HCT116 (cell line): ENCODE measurements at regions not wholly inside any gene's neighbourhood (a gene's known extent, or its start where the extent isn't known, plus 50 kb on each side); places are given as distances from the start of the nearest gene placed in this dataset.

Experiments used
- ATAC-seq: fragments of 200-7000 bp; cut with Tn5 transposase; 2 replicates; pipeline ENCODE4 v1.9.1; 2020; ENCODE audit warnings: mild to moderate bottlenecking, moderate library complexity
- BruUV-seq: library from RNA; stranded (reverse); fragments of 400-500 nt; replicated peaks from 2 replicates; lab custom pipeline; 2021; lab: Mats Ljungman, UMichigan
- CTCF ChIA-PET: fragments of 300-600 bp; sonication (Branson Sonifier 250); formaldehyde crosslinking; loops from one replicate; lab custom pipeline; 2021; ENCODE audit warnings: antibody characterized with exemption; lab: Charles Lee
- POLR2A ChIA-PET: fragments of 300-600, 350-600 bp; sonication (Branson Sonifier 250); formaldehyde crosslinking; loops from one replicate; lab custom pipeline; 2021; ENCODE audit warnings: antibody characterized with exemption; lab: Charles Lee
- RAD21 ChIA-PET, 2 experiments: fragments of 300-600 bp; sonication (Branson Sonifier 250); formaldehyde crosslinking; loops; one replicate each; lab custom pipeline; 2023; ENCODE audit warnings: low total read pairs in 2 of 2; ENCODE audit not compliant: uncharacterized antibody in 2 of 2, unreplicated experiment in 2 of 2, low non-redundant PET in 1 of 2; lab: Charles Lee
- DNase-seq: peaks from one replicate; pipeline ENCODE4 v3.0.0-alpha.2; 2010; ENCODE audit warnings: low read depth, low spot score
- H2AFZ ChIP-seq: fragments of 200-600 bp; shearing (Covaris generic), sonication (generic); 2 replicates; pipeline ENCODE4 v1.6.1; 2017; ENCODE audit warnings: low read depth, mixed run types, mixed read lengths, antibody characterized with exemption, low read length; ENCODE audit not compliant: poor library complexity, severe bottlenecking
- H3K27ac ChIP-seq: 2 replicates; pipeline ENCODE4 v1.5.1; 2012; ENCODE audit warnings: low read depth, low read length
- H3K27me3 ChIP-seq: fragments of 200-600 bp; sonication (generic); 2 replicates; pipeline ENCODE4 v1.6.1; 2016; ENCODE audit warnings: mixed run types, low read length, mixed read lengths; ENCODE audit not compliant: insufficient read depth
- H3K36me3 ChIP-seq, 2 experiments: fragments of 200-500 bp in 1 of 2; fragments of 200-600 bp in 1 of 2; sonication (Bioruptor generic) in 1 of 2; sonication (generic) in 1 of 2; 2 replicates each; pipeline versions ENCODE4 v1.5.1 to v1.6.1; 2014 to 2016; ENCODE audit warnings: low read length in 2 of 2, inconsistent platforms in 1 of 2, mixed read lengths in 1 of 2, mixed run types in 1 of 2; ENCODE audit not compliant: insufficient read depth in 2 of 2, control insufficient read depth in 1 of 2
- H3K4me1 ChIP-seq, 2 experiments: fragments of 200-600 bp in 1 of 2; sonication (generic) in 1 of 2; 2 replicates each; pipeline versions ENCODE4 v1.5.1 to v1.6.1; 2012 to 2017; ENCODE audit warnings: low read length in 2 of 2, inconsistent platforms in 1 of 2, mild to moderate bottlenecking in 1 of 2, mixed read lengths in 1 of 2, mixed run types in 1 of 2, moderate library complexity in 1 of 2; ENCODE audit not compliant: insufficient read depth in 2 of 2, control insufficient read depth in 1 of 2
- H3K4me2 ChIP-seq: fragments of 200-600 bp; sonication (generic); 2 replicates; pipeline ENCODE4 v1.6.1; 2017; ENCODE audit warnings: mixed run types, low read length, mixed read lengths
- H3K4me3 ChIP-seq, 2 experiments: fragments of 200-600 bp in 1 of 2; sonication (generic) in 1 of 2; replicated peaks in 1 of 2; 2 replicates each; pipeline ENCODE4 v1.5.1; 2011 to 2016; ENCODE audit warnings: low read length in 2 of 2, control low read depth in 1 of 2, low read depth in 1 of 2, mild to moderate bottlenecking in 1 of 2, mixed read lengths in 1 of 2, mixed run types in 1 of 2
- H3K79me2 ChIP-seq: fragments of 200-600 bp; sonication (generic); 2 replicates; pipeline ENCODE4 v1.6.1; 2017; ENCODE audit warnings: mild to moderate bottlenecking, mixed run types, low read length, moderate library complexity, mixed read lengths; ENCODE audit not compliant: insufficient read depth
- H3K9ac ChIP-seq: fragments of 200-600 bp; sonication (generic); 2 replicates; pipeline ENCODE4 v1.6.1; 2016; ENCODE audit warnings: low read length, mixed read lengths
- H3K9me2 ChIP-seq: fragments of 200-600 bp; sonication (generic), shearing (Covaris generic); 2 replicates; pipeline ENCODE4 v1.6.1; 2017; ENCODE audit warnings: mixed run types, mild to moderate bottlenecking, moderate library complexity; ENCODE audit not compliant: insufficient read depth
- H3K9me3 ChIP-seq, 2 experiments: fragments of 200-500 bp in 1 of 2; fragments of 200-600 bp in 1 of 2; sonication (Bioruptor generic) in 1 of 2; sonication (generic) in 1 of 2; 2 replicates each; pipeline ENCODE4 v1.6.1; 2014 to 2017; ENCODE audit warnings: low read length in 2 of 2, mixed read lengths in 2 of 2, inconsistent platforms in 1 of 2, low read depth in 1 of 2, mild to moderate bottlenecking in 1 of 2, mixed run types in 1 of 2, moderate library complexity in 1 of 2; ENCODE audit not compliant: control insufficient read depth in 1 of 2, insufficient read depth in 1 of 2
- H4K20me1 ChIP-seq: fragments of 200-600 bp; sonication (generic), shearing (Covaris generic); 2 replicates; pipeline ENCODE4 v1.6.1; 2017; ENCODE audit warnings: mixed run types, mild to moderate bottlenecking, moderate library complexity; ENCODE audit not compliant: insufficient read depth
- ATF3 ChIP-seq: IDR thresholded peaks from 2 replicates; pipeline ENCODE4 v1.6.1; 2012
- CBX3 ChIP-seq: IDR thresholded peaks from 2 replicates; pipeline ENCODE4 v1.6.1; 2012; ENCODE audit warnings: low read depth
- CEBPB ChIP-seq: IDR thresholded peaks from 2 replicates; pipeline ENCODE4 v1.6.1; 2012; ENCODE audit warnings: low read depth
- EGR1 ChIP-seq: IDR thresholded peaks from 2 replicates; pipeline ENCODE4 v1.6.1; 2012; ENCODE audit warnings: low read depth
- ELF1 ChIP-seq: IDR thresholded peaks from 2 replicates; pipeline ENCODE4 v1.6.1; 2012; ENCODE audit warnings: low read depth, borderline replicate concordance
- FOSL1 ChIP-seq: IDR thresholded peaks from 2 replicates; pipeline ENCODE4 v1.6.1; 2012; ENCODE audit warnings: low read depth
- JUND ChIP-seq: IDR thresholded peaks from 2 replicates; pipeline ENCODE4 v1.6.1; 2012
- MAX ChIP-seq: IDR thresholded peaks from 2 replicates; pipeline ENCODE4 v1.6.1; 2012
- POLR2A ChIP-seq: IDR thresholded peaks from 2 replicates; pipeline ENCODE4 v1.7.0; 2011; ENCODE audit warnings: borderline replicate concordance; ENCODE audit not compliant: insufficient read depth, insufficient read length; ENCODE audit errors: extremely low read depth
- RAD21 ChIP-seq: IDR thresholded peaks from 2 replicates; pipeline ENCODE4 v1.6.1; 2012; ENCODE audit warnings: low read depth, mild to moderate bottlenecking
- REST ChIP-seq: IDR thresholded peaks from 2 replicates; pipeline ENCODE4 v1.6.1; 2012; ENCODE audit warnings: low read depth
- SP1 ChIP-seq: IDR thresholded peaks from 2 replicates; pipeline ENCODE4 v1.6.1; 2012; ENCODE audit warnings: low read depth
- YY1 ChIP-seq: IDR thresholded peaks from 2 replicates; pipeline ENCODE4 v1.6.1; 2011; ENCODE audit warnings: low read length, low read depth, moderate library complexity, mild to moderate bottlenecking; ENCODE audit not compliant: insufficient replicate concordance; ENCODE audit errors: extremely low read depth
- ZBTB33 ChIP-seq: IDR thresholded peaks from 2 replicates; pipeline ENCODE4 v1.6.1; 2011; ENCODE audit warnings: mild to moderate bottlenecking, low read length, moderate library complexity; ENCODE audit not compliant: insufficient replicate concordance; ENCODE audit errors: extremely low read depth
- ZFX ChIP-seq: fragments of 450-650 bp; IDR thresholded peaks from 2 replicates; pipeline ENCODE4 v1.6.1; 2017
- ZNF274 ChIP-seq: fragments of 200-500 bp; sonication (Bioruptor generic); IDR thresholded peaks from 2 replicates; pipeline ENCODE4 v1.6.1; 2014; ENCODE audit warnings: mild to moderate bottlenecking, low read depth, low read length, inconsistent platforms
- intact Hi-C: fragments of 100-400 bp; cut with micrococcal nuclease; formaldehyde crosslinking; loops from 2 replicates; pipeline ENCODE4 v1.10.0; 2022

- H3K4me1 ChIP-seq, result no peaks in the 10 kb centered on the region
- H3K9me3 ChIP-seq, result peaks cover 14 to 16% of the 10 kb centered on the region in 2 experiments; a peak in 3 of 4 replicates
- intact Hi-C loops, result no loop called here
- no peaks in the 10 kb centered on the region for H4K20me1 ChIP-seq
- ChIA-PET POLR2A (no interaction called here), CTCF (no interaction called here), RAD21 (no interaction called here)
- no peaks in the 10 kb centered on the region for H3K27me3 ChIP-seq
- DNase-seq (no peak), ATAC-seq (no peak)
- no peak overlapping the region for H3K27ac ChIP-seq
- H3K9me2 ChIP-seq, result no peaks in the 10 kb centered on the region
- no peak overlapping the region for H3K4me2 ChIP-seq
- H3K9ac ChIP-seq, result no peak overlapping the region
- TF ChIP-seq ZNF274 (no peak), MAX (no peak), FOSL1 (no peak), YY1 (no peak), ELF1 (no peak), POLR2A (no peak)
- H3K79me2 ChIP-seq, result no peaks in the 10 kb centered on the region
- no TSS peak for BruUV-seq
- no peak overlapping the region for H2AFZ ChIP-seq
- no peak overlapping the region for H3K4me3 ChIP-seq
- H3K36me3 ChIP-seq, result no peaks in the 10 kb centered on the region
These were observed 328.7 kb downstream of the C3orf38 start for GRCh38 chr3:88478460-88478859.

GRCh38 chr3:88480822-88481221 is 331.1 kb downstream of the C3orf38 start:
- Histone ChIP-seq H3K4me1 (no peaks in the 10 kb centered on the region), H4K20me1 (no peaks in the 10 kb centered on the region), H3K27me3 (no peaks in the 10 kb centered on the region), H3K36me3 (no peaks in the 10 kb centered on the region), H3K9me3 (peaks cover 3 to 21% of the 10 kb centered on the region in 2 experiments; a peak in 2 of 4 replicates), H3K27ac (no peak overlapping the region), H3K79me2 (no peaks in the 10 kb centered on the region), H3K4me3 (no peak overlapping the region), H2AFZ (no peak overlapping the region), H3K9me2 (no peaks in the 10 kb centered on the region), H3K9ac (no peak overlapping the region), H3K4me2 (no peak overlapping the region)
- intact Hi-C loops, result no loop called here
- CTCF ChIA-PET, result no interaction called here
- no TSS peak for BruUV-seq
- RAD21 ChIA-PET, result no interaction called here
- POLR2A ChIA-PET, result no interaction called here
- ATAC-seq (no peak), DNase-seq (no peak)
- TF ChIP-seq EGR1 (no peak), SP1 (no peak), CBX3 (no peak), ZBTB33 (no peak), ZFX (no peak), CEBPB (no peak), JUND (no peak), ELF1 (no peak), MAX (no peak), ATF3 (no peak), RAD21 (no peak), REST (no peak)
